ENCODE measurements at regions not wholly inside any gene's neighbourhood (a gene's known extent, or its start where the extent isn't known, plus 50 kb on each side); places are given as distances from the start of the nearest gene placed in this dataset.

- TF ChIP-seq ZNF331 (CRISPR knock-in tag; IDR thresholded peaks at IDR 0.05; ENCODE audit: low read depth), result no peak
- no peak for TF ChIP-seq ETS1 (IDR thresholded peaks at IDR 0.05)
- TF ChIP-seq, protein P1, sequence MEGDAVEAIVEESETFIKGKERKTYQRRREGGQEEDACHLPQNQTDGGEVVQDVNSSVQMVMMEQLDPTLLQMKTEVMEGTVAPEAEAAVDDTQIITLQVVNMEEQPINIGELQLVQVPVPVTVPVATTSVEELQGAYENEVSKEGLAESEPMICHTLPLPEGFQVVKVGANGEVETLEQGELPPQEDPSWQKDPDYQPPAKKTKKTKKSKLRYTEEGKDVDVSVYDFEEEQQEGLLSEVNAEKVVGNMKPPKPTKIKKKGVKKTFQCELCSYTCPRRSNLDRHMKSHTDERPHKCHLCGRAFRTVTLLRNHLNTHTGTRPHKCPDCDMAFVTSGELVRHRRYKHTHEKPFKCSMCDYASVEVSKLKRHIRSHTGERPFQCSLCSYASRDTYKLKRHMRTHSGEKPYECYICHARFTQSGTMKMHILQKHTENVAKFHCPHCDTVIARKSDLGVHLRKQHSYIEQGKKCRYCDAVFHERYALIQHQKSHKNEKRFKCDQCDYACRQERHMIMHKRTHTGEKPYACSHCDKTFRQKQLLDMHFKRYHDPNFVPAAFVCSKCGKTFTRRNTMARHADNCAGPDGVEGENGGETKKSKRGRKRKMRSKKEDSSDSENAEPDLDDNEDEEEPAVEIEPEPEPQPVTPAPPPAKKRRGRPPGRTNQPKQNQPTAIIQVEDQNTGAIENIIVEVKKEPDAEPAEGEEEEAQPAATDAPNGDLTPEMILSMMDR (conservative IDR thresholded peaks at IDR 0.05; ENCODE audit: low read depth in 2 of 2), result no peak
- no peak for TF ChIP-seq EZH2 (IDR thresholded peaks at IDR 0.05; ENCODE audit: low read depth, unreplicated experiment)
- no peak for TF ChIP-seq REST (IDR thresholded peaks at IDR 0.05; ENCODE audit: unreplicated experiment)
- TF ChIP-seq JUNB (IDR thresholded peaks at IDR 0.05; ENCODE audit: unreplicated experiment), result no peak
- no peak for TF ChIP-seq EZH2phosphoT487 (IDR thresholded peaks at IDR 0.05; ENCODE audit: unreplicated experiment)
- no peak for TF ChIP-seq POLR2AphosphoS5 (IDR thresholded peaks at IDR 0.05; ENCODE audit: low read depth)
- TF ChIP-seq CREB1 (CRISPR knock-in tag; IDR thresholded peaks at IDR 0.05; ENCODE audit: low read depth), result no peak
- no peak for TF ChIP-seq NANOG (IDR thresholded peaks at IDR 0.05; ENCODE audit: borderline replicate concordance)
- TF ChIP-seq ZNF114 (CRISPR knock-in tag; IDR thresholded peaks at IDR 0.05), result no peak
- TF ChIP-seq ZNF462 (CRISPR knock-in tag; IDR thresholded peaks at IDR 0.05), result no peak
- TF ChIP-seq STAT1 (IDR thresholded peaks at IDR 0.05; ENCODE audit: unreplicated experiment), result no peak
Measured at GRCh38 chr3:72213296-72214065, 428.5 kb upstream of the PROK2 start.
